ENCODE measurements at regions not wholly inside any gene's neighbourhood (a gene's known extent, or its start where the extent isn't known, plus 50 kb on each side); places are given as distances from the start of the nearest gene placed in this dataset.

GRCh38 chr18:42184685-42185477 is 229.8 kb downstream of the PIK3C3 start:
- DNase-seq (ENCODE audit: low read depth in 1 of 2, low spot score in 1 of 2), result no peak

- no peak for DNase-seq (ENCODE audit: low read depth in 1 of 2, low spot score in 1 of 2)
These were observed 230.5 kb downstream of the PIK3C3 start for GRCh38 chr18:42185486-42185885.

DNA sequence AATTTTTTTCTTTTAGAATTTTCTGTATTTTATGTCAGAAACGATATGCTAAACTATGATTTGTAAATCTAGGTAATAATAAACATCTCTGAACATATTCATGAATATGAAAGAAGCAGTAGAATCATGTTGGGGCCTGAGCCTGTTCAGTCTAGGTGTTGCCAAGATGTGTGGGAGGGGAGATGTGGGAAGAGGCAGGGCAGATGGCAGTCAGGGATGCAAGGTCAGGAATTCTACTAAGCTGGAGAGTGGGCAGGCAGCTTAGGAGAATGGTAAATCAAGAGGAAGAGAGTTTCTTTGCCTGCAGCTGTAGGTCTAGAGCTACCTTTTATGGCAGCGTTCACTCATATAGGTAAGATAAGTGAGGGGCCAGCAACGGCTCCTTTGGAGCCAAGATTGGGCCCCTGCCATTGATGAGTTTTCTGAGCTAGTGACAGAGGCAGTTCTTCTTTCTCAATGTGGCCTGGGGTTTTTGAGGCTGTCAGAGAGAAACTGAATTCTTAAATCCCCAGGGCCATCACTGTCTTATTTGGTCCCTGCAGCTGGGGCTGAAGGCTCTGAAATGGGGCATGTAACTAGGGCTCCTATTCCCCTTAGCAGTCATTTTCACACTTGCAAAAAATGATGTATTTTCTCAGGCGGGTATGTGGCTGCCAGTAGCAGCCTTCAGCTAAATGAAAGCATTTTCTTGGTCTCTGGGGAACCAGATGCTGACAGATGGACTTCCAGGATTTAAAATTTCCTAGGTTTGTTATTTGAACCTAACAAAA is 232.8 kb downstream of the PIK3C3 start:
- DNase-seq (ENCODE audit: low read depth in 1 of 2, low spot score in 1 of 2), result no peak

DNA sequence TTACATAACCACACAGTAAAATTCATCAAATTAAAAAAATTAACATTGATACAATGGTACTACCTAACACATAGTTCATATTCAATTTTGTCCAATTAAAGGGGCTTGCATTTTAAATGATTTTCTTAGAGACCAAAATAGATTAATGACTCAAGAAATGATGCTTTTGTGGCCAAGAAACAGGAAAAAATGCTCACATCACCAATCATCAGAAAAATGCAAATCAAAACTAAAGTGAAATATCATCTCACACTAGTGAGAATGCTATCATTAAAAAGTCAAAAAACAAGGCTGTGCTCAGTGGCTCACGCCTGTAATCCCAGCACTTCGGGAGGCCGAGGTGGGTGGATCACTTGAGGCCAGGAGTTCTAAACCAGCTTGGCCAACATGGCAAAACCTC is 235.6 kb downstream of the PIK3C3 start:
- no peak for DNase-seq (ENCODE audit: low read depth in 1 of 2, low spot score in 1 of 2)

- DNase-seq (ENCODE audit: low read depth in 1 of 2, low spot score in 1 of 2), result no peak
These were observed 237.5 kb downstream of the PIK3C3 start for GRCh38 chr18:42192251-42193248.

DNA sequence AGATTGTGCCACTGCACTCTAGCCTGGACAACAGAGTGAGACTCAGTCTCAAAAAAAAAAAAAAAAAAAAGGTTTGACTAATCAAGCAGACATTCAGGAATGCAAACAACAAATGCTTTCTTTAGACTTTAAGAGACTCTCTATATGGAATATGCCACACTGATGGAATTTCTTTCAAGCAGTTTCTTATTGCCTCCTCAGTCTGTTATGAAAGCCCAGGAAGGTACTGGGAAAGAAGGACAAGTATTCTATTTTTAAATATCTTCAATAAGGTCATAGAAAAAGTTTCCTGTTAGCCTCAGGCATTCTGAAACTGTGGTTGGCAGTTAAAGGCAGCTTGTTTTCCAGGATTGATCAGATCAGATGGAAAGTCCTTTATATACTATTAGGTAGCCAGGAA is 241.6 kb downstream of the PIK3C3 start:
- DNase-seq (ENCODE audit: low read depth in 1 of 2, low spot score in 1 of 2), result no peak

- DNase-seq (ENCODE audit: low read depth in 1 of 2, low spot score in 1 of 2), result no peak
These were observed 246.1 kb downstream of the PIK3C3 start for GRCh38 chr18:42201137-42201536.

- DNase-seq (ENCODE audit: low read depth in 1 of 2, low spot score in 1 of 2), result no peak
These were observed 256.2 kb downstream of the PIK3C3 start for GRCh38 chr18:42211201-42211600.

- DNase-seq (ENCODE audit: low read depth in 1 of 2, low spot score in 1 of 2), result no peak
These were observed 267.5 kb downstream of the PIK3C3 start for GRCh38 chr18:42222557-42222956.

DNA sequence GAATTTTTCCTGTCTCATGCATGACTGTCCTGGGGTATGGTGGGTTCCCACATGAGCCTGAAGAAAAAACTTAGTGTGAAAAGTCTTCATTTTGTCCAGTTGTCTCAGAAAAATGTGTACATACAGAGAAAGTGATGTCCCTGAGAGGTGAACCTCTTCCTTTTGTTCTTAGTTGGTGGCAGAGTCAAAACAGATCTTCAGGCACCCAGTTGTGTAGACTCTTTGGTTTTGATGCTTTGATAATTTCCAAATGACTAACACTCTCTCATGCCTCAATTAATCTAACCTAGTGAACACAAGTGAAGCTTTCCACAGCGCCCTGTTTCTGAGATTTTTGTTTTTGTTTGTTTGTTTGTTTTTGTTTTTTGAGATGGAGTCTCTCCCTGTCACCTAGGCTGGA is 273.5 kb downstream of the PIK3C3 start:
- DNase-seq (ENCODE audit: low read depth in 1 of 2, low spot score in 1 of 2), result no peak

DNA sequence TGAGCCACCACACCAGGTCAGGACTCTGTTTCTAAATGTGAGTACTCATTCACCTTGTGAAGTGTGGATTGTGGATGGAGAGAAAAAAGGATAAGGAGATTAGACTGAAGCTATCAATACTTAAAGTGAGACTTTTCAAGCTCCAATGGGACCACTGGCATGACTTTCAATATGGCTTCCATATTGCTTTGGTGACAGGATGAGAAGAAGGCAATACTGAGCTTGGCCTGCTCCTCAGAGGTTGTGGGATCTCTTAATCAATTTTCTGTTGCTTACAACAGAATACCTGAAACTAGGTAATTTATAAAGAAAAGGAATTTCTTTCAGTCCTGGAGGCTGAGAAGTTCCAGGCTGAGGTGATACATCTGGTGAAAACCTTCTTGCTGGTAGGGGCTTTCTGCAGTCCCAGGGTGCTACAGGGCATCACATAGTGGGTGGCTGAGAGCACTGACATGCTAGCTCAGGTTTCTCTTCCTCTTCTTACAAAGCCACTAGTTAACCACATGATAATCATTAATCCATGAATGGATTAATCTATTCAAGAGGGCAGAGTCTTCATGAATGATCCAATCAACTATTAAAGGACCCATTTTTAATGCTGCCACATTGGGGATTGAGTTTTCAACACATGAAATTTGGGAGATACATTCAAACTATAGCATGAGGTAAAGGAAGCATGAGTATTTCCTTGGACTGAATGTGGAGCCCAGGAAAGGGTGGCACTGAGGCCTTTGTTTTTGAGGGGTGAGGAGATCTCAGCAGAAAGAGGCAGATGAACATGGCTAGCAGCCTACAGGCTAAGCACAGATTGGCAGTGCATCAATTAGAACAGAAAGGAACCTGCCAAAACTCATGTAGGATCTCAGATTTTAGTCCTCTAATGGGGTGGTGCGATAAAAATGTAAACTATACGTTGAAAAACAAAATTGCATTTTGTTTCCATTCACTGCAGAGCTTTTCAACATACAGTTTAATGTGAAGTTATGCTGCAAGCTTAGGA is 274.5 kb downstream of the PIK3C3 start:
- DNase-seq (ENCODE audit: low read depth in 1 of 2, low spot score in 1 of 2), result no peak

DNA sequence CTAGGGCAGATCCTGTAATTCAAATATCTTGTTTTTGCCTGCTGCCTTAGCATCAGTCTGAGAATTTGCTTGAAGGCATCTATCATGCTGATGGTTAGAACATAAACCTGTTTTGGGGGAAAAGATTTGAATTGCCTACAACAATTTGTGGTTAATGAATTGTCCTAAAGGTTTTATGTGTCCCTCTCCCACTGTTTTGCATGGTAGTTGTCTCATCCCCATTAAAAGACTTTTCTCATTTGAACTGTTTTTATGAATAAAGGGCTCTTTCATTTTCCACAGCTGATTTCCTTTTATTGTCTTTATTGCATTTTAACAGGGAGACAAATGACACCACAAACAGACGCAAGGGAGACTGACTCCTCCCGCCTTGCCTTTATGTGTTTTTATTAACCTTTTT is 275.6 kb downstream of the PIK3C3 start:
- DNase-seq (ENCODE audit: low read depth in 1 of 2, low spot score in 1 of 2), result no peak

GRCh38 chr18:42231284-42231683 is 276.2 kb downstream of the PIK3C3 start:
- DNase-seq (ENCODE audit: low read depth in 1 of 2, low spot score in 1 of 2), result no peak

DNA sequence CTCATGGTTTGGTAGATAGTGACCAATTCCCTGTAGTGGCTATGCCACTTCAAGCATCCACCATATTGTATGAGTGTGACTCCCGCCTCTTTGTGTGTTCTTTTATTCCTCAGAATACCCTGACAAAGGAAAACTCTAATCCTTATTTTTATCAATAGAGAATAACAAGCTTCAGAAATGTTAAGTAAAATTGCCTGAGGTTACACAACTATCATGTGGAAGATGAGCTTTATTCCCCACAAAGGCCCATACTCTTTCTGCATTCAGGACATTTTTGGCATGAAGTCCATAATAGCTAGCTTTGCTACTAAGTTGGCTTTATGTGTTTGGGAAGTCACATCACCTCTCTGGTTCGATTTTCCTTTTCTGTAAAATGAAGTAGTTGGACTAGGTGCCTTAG is 276.8 kb downstream of the PIK3C3 start:
- DNase-seq (ENCODE audit: low read depth in 1 of 2, low spot score in 1 of 2), result no peak

DNA sequence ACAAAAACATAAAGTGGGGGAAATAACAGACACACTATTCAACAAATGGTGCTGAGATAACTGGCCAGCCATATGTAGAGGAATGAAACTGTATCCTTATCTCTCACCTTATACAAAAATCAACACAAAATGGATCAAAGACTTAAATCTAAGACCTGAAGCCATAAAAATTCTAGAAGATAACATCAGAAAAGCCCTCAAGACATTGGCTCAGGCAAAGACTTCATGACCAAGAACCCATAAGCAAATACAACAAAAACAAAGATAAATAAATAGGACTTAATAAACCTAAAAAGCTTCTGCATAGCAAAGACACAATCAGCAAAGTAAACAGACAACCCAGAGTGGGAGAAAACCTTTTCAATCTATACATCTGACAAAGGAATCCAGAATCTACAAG is 278.9 kb downstream of the PIK3C3 start:
- no peak for DNase-seq (ENCODE audit: low read depth in 1 of 2, low spot score in 1 of 2)

DNA sequence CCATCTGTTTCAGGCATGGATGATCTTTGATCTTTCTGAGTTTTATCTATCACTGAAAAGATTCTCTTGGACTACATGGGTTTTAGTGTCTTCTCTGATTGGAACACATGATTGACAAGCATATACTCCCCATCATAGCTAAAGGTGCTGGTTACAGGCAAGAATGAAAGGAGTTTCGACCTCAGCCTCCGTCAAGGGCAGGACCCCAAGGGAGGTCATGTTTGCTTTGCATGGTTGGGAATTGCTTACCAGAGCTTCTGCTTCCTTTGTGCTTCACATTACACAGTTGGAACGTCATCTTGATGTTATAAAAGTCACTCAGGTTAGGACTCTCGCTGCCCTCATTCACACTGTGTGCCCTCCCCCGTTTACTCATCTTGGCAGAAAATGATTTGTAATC is 287.7 kb downstream of the PIK3C3 start:
- DNase-seq (ENCODE audit: low read depth in 1 of 2, low spot score in 1 of 2), result no peak

DNA sequence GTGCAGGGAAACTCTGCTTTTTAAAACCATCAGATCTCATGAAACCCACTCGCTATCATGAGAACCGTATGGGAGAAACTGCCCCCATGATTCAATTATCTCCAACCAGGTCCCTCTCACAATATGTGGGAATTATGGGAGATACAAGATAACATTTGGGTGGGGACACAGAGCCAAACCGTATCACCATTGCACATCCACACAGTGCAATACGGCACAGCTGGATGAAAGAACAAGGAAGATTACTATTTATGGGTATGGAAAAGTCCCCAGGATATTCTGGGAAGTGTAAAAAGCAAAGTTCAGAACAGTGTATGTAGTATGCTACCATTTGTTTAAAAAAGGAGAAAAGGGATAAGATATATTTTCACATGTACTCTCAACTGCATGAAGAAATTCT is 290.1 kb downstream of the PIK3C3 start:
- no peak for DNase-seq (ENCODE audit: low read depth in 1 of 2, low spot score in 1 of 2)

DNA sequence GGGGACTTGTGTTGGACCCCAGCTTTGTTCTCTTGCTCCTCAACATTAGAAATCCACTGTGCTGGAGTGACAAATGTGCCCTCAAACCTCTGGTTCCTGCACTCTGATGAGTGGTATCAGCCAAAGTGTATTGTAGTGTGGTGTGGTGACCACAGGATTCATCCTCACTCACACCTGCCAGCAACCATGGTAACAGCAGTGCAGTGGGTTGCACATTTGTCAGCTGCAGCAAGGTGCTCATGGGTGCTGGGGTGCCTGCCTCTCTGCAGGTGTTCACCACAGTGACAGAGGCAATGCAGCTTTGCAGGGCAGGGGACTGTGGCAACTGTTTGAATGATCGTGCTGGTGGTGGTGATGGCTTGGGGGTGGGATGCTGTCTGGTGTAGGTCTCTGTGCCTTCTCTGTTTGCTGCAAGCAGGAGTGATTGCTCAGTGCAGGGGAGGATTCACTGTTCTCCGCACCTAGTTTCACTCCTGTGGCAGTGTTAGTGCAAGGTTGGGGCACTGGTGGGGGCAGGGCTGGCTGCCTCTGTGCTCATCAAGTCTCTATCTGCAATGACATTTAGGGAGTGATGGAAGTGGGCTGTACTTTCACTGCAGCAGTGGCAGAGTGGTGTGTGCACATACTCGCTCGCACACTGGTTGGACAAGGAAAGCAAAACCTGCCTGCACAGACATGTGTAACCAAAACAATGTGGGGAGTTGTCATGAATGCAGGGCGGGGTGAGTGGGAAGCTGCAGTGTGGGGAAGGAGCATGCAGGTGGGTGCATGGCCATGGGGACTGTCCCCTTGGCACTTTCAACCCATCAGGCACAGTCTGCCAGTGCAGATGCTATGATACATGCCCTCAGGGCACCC is 301.1 kb downstream of the PIK3C3 start:
- no peak for DNase-seq (ENCODE audit: low read depth in 1 of 2, low spot score in 1 of 2)

GRCh38 chr18:42258301-42258965 is 303.4 kb downstream of the PIK3C3 start:
- DNase-seq (ENCODE audit: low read depth in 1 of 2, low spot score in 1 of 2), result no peak
